ENCODE measurements at regions not wholly inside any gene's neighbourhood (a gene's known extent, or its start where the extent isn't known, plus 50 kb on each side); places are given as distances from the start of the nearest gene placed in this dataset.

DNA sequence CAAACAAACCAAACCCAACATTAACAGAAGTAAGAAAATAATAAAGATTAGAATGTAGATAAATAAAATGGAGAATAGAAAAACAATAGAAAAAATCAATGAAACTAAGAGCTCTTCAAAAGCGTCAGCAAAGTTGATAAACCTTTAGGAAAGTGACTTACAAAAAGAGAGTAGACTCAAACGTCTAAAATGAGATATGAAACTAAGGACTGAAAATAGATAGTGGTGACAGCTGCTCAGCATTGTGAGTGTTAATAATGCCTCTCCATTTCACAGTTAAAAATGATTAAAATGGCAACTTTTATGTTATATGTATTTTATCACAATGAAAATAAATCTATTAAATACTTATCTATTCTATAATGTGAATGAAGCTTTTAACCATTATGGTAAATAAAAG, 125.7 kb upstream of the CPXCR1 start:
- TF ChIP-seq, protein P1, sequence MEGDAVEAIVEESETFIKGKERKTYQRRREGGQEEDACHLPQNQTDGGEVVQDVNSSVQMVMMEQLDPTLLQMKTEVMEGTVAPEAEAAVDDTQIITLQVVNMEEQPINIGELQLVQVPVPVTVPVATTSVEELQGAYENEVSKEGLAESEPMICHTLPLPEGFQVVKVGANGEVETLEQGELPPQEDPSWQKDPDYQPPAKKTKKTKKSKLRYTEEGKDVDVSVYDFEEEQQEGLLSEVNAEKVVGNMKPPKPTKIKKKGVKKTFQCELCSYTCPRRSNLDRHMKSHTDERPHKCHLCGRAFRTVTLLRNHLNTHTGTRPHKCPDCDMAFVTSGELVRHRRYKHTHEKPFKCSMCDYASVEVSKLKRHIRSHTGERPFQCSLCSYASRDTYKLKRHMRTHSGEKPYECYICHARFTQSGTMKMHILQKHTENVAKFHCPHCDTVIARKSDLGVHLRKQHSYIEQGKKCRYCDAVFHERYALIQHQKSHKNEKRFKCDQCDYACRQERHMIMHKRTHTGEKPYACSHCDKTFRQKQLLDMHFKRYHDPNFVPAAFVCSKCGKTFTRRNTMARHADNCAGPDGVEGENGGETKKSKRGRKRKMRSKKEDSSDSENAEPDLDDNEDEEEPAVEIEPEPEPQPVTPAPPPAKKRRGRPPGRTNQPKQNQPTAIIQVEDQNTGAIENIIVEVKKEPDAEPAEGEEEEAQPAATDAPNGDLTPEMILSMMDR (IDR thresholded peaks at IDR 0.05; ENCODE audit: low read depth, low read length), result no peak
- no peak for TF ChIP-seq POLR2A (IDR thresholded peaks at IDR 0.05; ENCODE audit: extremely low read depth, insufficient read length)
- no peak for TF ChIP-seq MYC (IDR thresholded peaks at IDR 0.05; ENCODE audit: low read depth, low read length)
- TF ChIP-seq, protein P2, sequence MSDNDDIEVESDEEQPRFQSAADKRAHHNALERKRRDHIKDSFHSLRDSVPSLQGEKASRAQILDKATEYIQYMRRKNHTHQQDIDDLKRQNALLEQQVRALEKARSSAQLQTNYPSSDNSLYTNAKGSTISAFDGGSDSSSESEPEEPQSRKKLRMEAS (IDR thresholded peaks at IDR 0.05; ENCODE audit: low read depth, low read length), result no peak
